MM.1S (cell line): ENCODE measurements at regions not wholly inside any gene's neighbourhood (a gene's known extent, or its start where the extent isn't known, plus 50 kb on each side); places are given as distances from the start of the nearest gene placed in this dataset.

Experiments
- DNase-seq: peaks from one replicate; pipeline ENCODE4 v3.0.0-alpha.2; 2015
- H2AFZ ChIP-seq: fragments of 300-600 bp; sonication (generic); 2 replicates; pipeline ENCODE4 v1.6.0; 2016; ENCODE audit warnings: antibody characterized with exemption, low read length
- H3F3A ChIP-seq: fragments of 300-600 bp; sonication (generic); 2 replicates; pipeline ENCODE4 v1.6.1; 2016; ENCODE audit warnings: mild to moderate bottlenecking, antibody characterized with exemption, low read length, moderate library complexity, mixed read lengths; ENCODE audit not compliant: insufficient read depth
- H3K27ac ChIP-seq: fragments of 300-600 bp; sonication (generic); 2 replicates; pipeline ENCODE4 v1.5.1; 2016; ENCODE audit warnings: mild to moderate bottlenecking, low read length
- H3K27me3 ChIP-seq: fragments of 300-600 bp; sonication (generic); replicated peaks from 2 replicates; pipeline ENCODE4 v1.6.0; 2016; ENCODE audit warnings: low read length; ENCODE audit not compliant: insufficient read depth
- H3K36me3 ChIP-seq: fragments of 300-600 bp; sonication (generic); replicated peaks from 2 replicates; pipeline ENCODE4 v1.6.1; 2016; ENCODE audit warnings: mild to moderate bottlenecking, low read length, mixed read lengths; ENCODE audit not compliant: insufficient read depth
- H3K4me1 ChIP-seq: fragments of 300-600 bp; sonication (generic); 2 replicates; pipeline ENCODE4 v1.6.1; 2016; ENCODE audit warnings: low read length, mixed read lengths
- H3K4me2 ChIP-seq: fragments of 300-600 bp; sonication (generic); 2 replicates; pipeline ENCODE4 v1.6.0; 2016; ENCODE audit warnings: low read depth, low read length
- H3K4me3 ChIP-seq: fragments of 300-600 bp; sonication (generic); 2 replicates; pipeline ENCODE4 v1.5.1; 2016; ENCODE audit warnings: low read length, mixed read lengths
- H3K79me2 ChIP-seq: fragments of 300-600 bp; sonication (generic); 2 replicates; pipeline ENCODE4 v1.6.1; 2016; ENCODE audit warnings: mixed run types, low read length, mixed read lengths
- H3K9ac ChIP-seq: fragments of 300-600 bp; sonication (generic); 2 replicates; pipeline ENCODE4 v1.6.1; 2016; ENCODE audit warnings: low read length, mixed read lengths
- H3K9me2 ChIP-seq: fragments of 300-600 bp; sonication (generic); replicated peaks from 2 replicates; pipeline ENCODE4 v1.6.1; 2016; ENCODE audit warnings: mild to moderate bottlenecking, low read length, mixed read lengths; ENCODE audit not compliant: insufficient read depth
- H3K9me3 ChIP-seq: fragments of 300-600 bp; sonication (generic); replicated peaks from 2 replicates; pipeline ENCODE4 v1.6.1; 2016; ENCODE audit warnings: mild to moderate bottlenecking, low read length, mixed read lengths; ENCODE audit not compliant: insufficient read depth
- H4K20me1 ChIP-seq: fragments of 300-600 bp; sonication (generic); 2 replicates; pipeline ENCODE4 v1.6.1; 2016; ENCODE audit warnings: mild to moderate bottlenecking, low read length, moderate library complexity, mixed read lengths; ENCODE audit not compliant: insufficient read depth
- EZH2 ChIP-seq: fragments of 300-600 bp; sonication (generic); optimal IDR thresholded peaks from 2 replicates; pipeline ENCODE3; 2017; ENCODE audit warnings: low read depth, mild to moderate bottlenecking, antibody characterized with exemption, low read length, mixed read lengths
- EZH2phosphoT487 ChIP-seq: fragments of 300-600 bp; sonication (generic); IDR thresholded peaks from 2 replicates; pipeline ENCODE4 v1.6.1; 2018; ENCODE audit warnings: antibody characterized with exemption, low read length
- TF ChIP-seq, protein P1 (sequence below): fragments of 300-600 bp; sonication (generic); IDR thresholded peaks from 2 replicates; pipeline ENCODE4 v1.5.1; 2016; ENCODE audit warnings: antibody characterized with exemption, low read length, mixed read lengths

DNA sequence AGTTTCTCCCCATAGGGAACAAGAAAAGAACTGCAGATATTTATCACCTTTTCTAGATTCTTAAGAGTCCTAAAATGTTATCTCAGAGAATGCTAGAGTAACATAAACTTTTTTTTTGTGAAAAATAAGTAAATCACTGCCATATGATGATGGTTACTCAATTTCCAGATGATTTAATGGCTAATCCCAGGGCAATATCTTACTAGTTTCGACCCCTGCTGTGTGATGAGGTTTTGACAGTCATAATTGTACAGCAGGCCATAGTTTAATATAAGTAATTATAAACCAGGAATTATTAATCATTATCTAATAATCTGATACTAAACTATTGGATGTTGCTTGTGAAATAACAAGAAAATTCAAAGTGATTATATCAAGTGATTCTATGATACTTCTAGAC is 210.6 kb downstream of the HLX start:
- no peak overlapping the region for H3K4me2 ChIP-seq
- no peaks in the 10 kb centered on the region for H3K27me3 ChIP-seq
- no peak overlapping the region for H3K27ac ChIP-seq
- DNase-seq, result no peak
- H3F3A ChIP-seq, result no peaks in the 10 kb centered on the region
- TF ChIP-seq, protein P1, sequence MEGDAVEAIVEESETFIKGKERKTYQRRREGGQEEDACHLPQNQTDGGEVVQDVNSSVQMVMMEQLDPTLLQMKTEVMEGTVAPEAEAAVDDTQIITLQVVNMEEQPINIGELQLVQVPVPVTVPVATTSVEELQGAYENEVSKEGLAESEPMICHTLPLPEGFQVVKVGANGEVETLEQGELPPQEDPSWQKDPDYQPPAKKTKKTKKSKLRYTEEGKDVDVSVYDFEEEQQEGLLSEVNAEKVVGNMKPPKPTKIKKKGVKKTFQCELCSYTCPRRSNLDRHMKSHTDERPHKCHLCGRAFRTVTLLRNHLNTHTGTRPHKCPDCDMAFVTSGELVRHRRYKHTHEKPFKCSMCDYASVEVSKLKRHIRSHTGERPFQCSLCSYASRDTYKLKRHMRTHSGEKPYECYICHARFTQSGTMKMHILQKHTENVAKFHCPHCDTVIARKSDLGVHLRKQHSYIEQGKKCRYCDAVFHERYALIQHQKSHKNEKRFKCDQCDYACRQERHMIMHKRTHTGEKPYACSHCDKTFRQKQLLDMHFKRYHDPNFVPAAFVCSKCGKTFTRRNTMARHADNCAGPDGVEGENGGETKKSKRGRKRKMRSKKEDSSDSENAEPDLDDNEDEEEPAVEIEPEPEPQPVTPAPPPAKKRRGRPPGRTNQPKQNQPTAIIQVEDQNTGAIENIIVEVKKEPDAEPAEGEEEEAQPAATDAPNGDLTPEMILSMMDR, result no peak
- TF ChIP-seq EZH2 (no peak), EZH2phosphoT487 (no peak)
- H3K9ac ChIP-seq, result no peak overlapping the region
- H2AFZ ChIP-seq, result no peak overlapping the region
- H4K20me1 ChIP-seq, result no peaks in the 10 kb centered on the region
- no peaks in the 10 kb centered on the region for H3K9me3 ChIP-seq
- no peak overlapping the region for H3K4me3 ChIP-seq
- H3K9me2 ChIP-seq, result no peaks in the 10 kb centered on the region
- H3K79me2 ChIP-seq, result no peaks in the 10 kb centered on the region
- no peaks in the 10 kb centered on the region for H3K4me1 ChIP-seq
- no peaks in the 10 kb centered on the region for H3K36me3 ChIP-seq

DNA sequence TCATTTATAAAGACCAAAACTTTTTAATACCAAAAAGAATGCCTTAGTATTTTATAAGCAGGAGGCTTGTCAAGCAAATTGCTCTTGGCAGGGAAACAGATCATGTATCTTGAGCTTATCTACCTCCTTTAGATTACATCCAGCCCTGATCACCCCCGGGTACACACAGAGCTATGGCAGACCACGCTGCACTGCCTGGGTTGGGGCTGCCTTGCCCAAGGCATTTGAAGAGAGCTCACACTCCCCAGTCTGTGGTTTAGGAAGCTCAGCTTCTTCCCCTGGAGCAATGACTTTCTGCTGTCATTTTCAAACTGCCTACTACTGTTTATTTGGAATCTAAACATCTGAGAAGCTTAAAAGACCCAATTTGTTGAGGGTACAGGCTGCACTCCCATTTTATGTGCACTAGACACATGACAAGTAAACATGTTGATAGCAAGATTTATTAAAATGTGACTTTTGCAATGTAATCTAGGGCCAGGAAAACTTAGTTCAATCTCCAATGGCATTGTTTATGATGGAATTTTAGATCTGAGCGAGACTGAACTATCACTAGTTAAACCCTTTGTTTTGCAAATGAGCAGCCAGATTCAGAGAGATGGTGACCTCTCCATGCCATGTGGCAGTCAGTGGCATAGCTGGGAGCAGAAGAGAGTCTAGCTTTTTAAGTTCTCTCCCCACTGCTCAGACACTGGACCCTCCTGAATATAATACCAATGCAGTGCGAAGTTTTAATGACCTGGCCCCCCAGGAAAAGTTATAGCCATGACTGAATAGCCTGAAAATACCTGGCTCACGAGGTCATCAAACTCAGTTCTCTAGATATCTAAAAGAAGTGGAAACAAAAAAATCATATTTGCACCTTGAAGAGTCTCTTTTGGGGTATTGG is 214.9 kb downstream of the HLX start:
- Histone ChIP-seq H2AFZ (no peak overlapping the region), H3K4me1 (no peaks in the 10 kb centered on the region), H3K9me3 (no peaks in the 10 kb centered on the region), H3K27me3 (no peaks in the 10 kb centered on the region), H3F3A (no peaks in the 10 kb centered on the region), H4K20me1 (no peaks in the 10 kb centered on the region), H3K4me2 (no peak overlapping the region), H3K9ac (no peak overlapping the region), H3K79me2 (no peaks in the 10 kb centered on the region), H3K36me3 (no peaks in the 10 kb centered on the region), H3K4me3 (no peak overlapping the region), H3K27ac (no peak overlapping the region), H3K9me2 (no peaks in the 10 kb centered on the region)
- TF ChIP-seq EZH2, result no peak
- TF ChIP-seq, protein P1, result no peak
- TF ChIP-seq EZH2phosphoT487, result no peak
- no peak for DNase-seq

DNA sequence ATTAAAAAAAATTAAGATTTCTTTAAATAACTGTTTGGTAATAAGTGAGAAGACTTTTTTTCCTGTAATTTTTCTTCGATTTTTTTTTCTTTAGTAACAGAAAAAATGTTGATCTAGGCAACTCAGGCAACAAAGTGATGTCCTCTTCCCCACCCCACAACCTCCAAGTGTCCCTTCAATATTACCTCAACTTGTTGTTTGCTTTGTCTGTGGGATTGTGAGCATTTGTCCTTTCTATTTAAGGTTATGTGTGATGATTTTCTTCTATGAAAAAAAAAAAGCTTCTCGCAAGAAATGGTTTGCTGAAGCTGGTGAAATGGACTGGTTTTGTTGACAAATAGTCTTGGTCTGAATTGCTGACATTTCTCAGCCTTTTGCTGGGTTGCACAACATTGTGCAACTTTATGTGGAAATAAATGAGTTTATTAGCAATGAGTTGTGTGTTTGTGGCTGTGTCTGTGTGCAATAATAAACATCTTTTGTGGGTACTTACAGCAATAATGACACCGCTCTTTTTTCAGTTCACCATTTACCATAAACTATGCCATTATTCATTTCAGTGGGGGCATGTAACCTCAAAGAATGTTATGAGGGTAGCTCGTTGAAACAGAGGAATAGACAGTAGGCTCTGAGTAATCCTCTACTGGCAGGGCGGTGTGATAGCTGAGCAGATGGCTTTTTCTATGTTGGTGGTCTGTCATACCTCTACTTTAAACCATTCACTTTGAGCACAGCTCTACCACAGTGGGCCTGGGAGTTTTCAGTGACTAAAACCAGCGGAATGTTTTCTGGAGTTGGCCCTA is 218.4 kb downstream of the HLX start:
- no peaks in the 10 kb centered on the region for H3K4me1 ChIP-seq
- no peak overlapping the region for H3K9ac ChIP-seq
- no peaks in the 10 kb centered on the region for H3K27me3 ChIP-seq
- H3K27ac ChIP-seq, result no peak overlapping the region
- H4K20me1 ChIP-seq, result no peaks in the 10 kb centered on the region
- no peaks in the 10 kb centered on the region for H3K9me2 ChIP-seq
- no peaks in the 10 kb centered on the region for H3K79me2 ChIP-seq
- TF ChIP-seq, protein P1, result no peak
- TF ChIP-seq EZH2phosphoT487 (no peak), EZH2 (no peak)
- H3K9me3 ChIP-seq, result no peaks in the 10 kb centered on the region
- no peak overlapping the region for H3K4me2 ChIP-seq
- no peaks in the 10 kb centered on the region for H3F3A ChIP-seq
- H3K4me3 ChIP-seq, result no peak overlapping the region
- no peak overlapping the region for H2AFZ ChIP-seq
- no peak for DNase-seq
- no peaks in the 10 kb centered on the region for H3K36me3 ChIP-seq
